Astrocyte (in vitro differentiated cells and primary cell): ENCODE measurements at regions not wholly inside any gene's neighbourhood (a gene's known extent, or its start where the extent isn't known, plus 50 kb on each side); places are given as distances from the start of the nearest gene placed in this dataset.

Source experiments
- DNase-seq: peaks from one replicate; pipeline ENCODE4 v3.0.0-alpha.2; 2010; ENCODE audit warnings: low read depth
- FAIRE-seq: peaks from 2 replicates; lab custom pipeline; 2011; peaks lifted over from hg19 to GRCh38; lab: Jason Lieb, UNC
- H2AFZ ChIP-seq: 2 replicates; pipeline ENCODE4 v1.6.0; 2012; ENCODE audit warnings: low read depth, low read length, inconsistent platforms
- H3K27ac ChIP-seq: 2 replicates; pipeline ENCODE4 v1.5.1; 2011; ENCODE audit warnings: low read depth, low read length, inconsistent platforms
- H3K27me3 ChIP-seq: 2 replicates; pipeline ENCODE4 v1.6.0; 2011; ENCODE audit warnings: low read length, inconsistent platforms; ENCODE audit not compliant: insufficient read depth
- H3K36me3 ChIP-seq: 2 replicates; pipeline ENCODE4 v1.5.1; 2011; ENCODE audit warnings: low read length, inconsistent platforms; ENCODE audit not compliant: insufficient read depth
- H3K4me1 ChIP-seq: 2 replicates; pipeline ENCODE4 v1.5.1; 2011; ENCODE audit warnings: low read length, inconsistent platforms; ENCODE audit not compliant: insufficient read depth
- H3K4me2 ChIP-seq: 2 replicates; pipeline ENCODE4 v1.6.0; 2012; ENCODE audit warnings: low read length, inconsistent platforms
- H3K4me3 ChIP-seq: 2 replicates; pipeline ENCODE4 v1.5.1; 2011; ENCODE audit warnings: low read depth, mild to moderate bottlenecking, low read length, inconsistent platforms; ENCODE audit not compliant: insufficient read depth
- H3K79me2 ChIP-seq: 2 replicates; pipeline ENCODE4 v1.6.0; 2012; ENCODE audit warnings: mild to moderate bottlenecking, low read length, inconsistent platforms; ENCODE audit not compliant: insufficient read depth
- H3K9ac ChIP-seq: 2 replicates; pipeline ENCODE4 v1.6.0; 2012; ENCODE audit warnings: mild to moderate bottlenecking, low read length, inconsistent platforms
- H3K9me3 ChIP-seq: 2 replicates; pipeline ENCODE4 v1.5.1; 2012; ENCODE audit warnings: low read depth, mild to moderate bottlenecking, low read length, inconsistent platforms; ENCODE audit not compliant: insufficient read depth
- H4K20me1 ChIP-seq: 2 replicates; pipeline ENCODE4 v1.6.0; 2012; ENCODE audit warnings: low read length, inconsistent platforms; ENCODE audit not compliant: insufficient read depth
- H3K27ac Mint-ChIP-seq: one replicate; pipeline ENCODE4 v1.8.0; 2021; ENCODE audit warnings: mild to moderate bottlenecking, mixed read lengths; ENCODE audit not compliant: unreplicated experiment
- H3K27me3 Mint-ChIP-seq: one replicate; pipeline ENCODE4 v1.8.0; 2021; ENCODE audit warnings: low read depth, mixed read lengths; ENCODE audit not compliant: unreplicated experiment
- H3K36me3 Mint-ChIP-seq: one replicate; pipeline ENCODE4 v1.8.0; 2021; ENCODE audit warnings: low read depth, mixed read lengths; ENCODE audit not compliant: unreplicated experiment
- H3K4me1 Mint-ChIP-seq: one replicate; pipeline ENCODE4 v1.8.0; 2021; ENCODE audit warnings: low read depth, mixed read lengths; ENCODE audit not compliant: unreplicated experiment
- H3K4me3 Mint-ChIP-seq: one replicate; pipeline ENCODE4 v1.8.0; 2021; ENCODE audit warnings: mild to moderate bottlenecking, moderate library complexity, mixed read lengths; ENCODE audit not compliant: unreplicated experiment
- H3K9me3 Mint-ChIP-seq: one replicate; pipeline ENCODE4 v1.8.0; 2021; ENCODE audit warnings: mild to moderate bottlenecking, mixed read lengths; ENCODE audit not compliant: unreplicated experiment
- EZH2 ChIP-seq: IDR thresholded peaks from 2 replicates; pipeline ENCODE4 v1.6.1; 2012; ENCODE audit warnings: mild to moderate bottlenecking, low read length, inconsistent platforms; ENCODE audit not compliant: insufficient read depth
- TF ChIP-seq, protein P1 (sequence below): IDR thresholded peaks from 2 replicates; pipeline ENCODE4 v1.5.1; 2011; ENCODE audit warnings: low read depth, mild to moderate bottlenecking, inconsistent platforms, low read length, moderate library complexity; ENCODE audit not compliant: insufficient read depth

DNA sequence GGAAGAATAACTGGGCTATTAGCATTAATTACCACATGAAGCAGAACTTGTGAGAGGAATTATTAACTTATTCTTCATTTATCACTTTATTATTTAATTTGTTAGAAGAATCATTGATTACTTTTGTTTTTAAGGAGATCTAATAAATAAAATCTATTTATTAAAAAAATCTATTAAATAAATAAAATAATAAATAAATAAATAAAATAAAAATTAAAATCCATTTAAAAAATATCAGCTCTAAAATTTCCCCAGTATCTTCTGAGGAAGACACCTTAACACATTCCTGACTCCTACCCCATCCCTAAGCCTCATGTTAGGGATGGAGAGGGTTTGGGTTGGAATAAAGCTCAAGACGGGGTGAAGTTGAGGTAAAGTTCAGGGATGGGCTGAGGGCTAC, 231.4 kb downstream of the CLIC5 start:
- H3K9me3 Mint-ChIP-seq: peaks cover 3% of the 10 kb centered on the region
- no peak overlapping the region for H3K27ac ChIP-seq
- no peaks in the 10 kb centered on the region for H3K4me1 ChIP-seq
- FAIRE-seq (no peak), DNase-seq (no peak)
- H3K9ac ChIP-seq: no peak overlapping the region
- H3K27me3 ChIP-seq: no peaks in the 10 kb centered on the region
- H3K36me3 Mint-ChIP-seq: no peaks in the 10 kb centered on the region
- H3K79me2 ChIP-seq: no peaks in the 10 kb centered on the region
- peaks cover 8% of the 10 kb centered on the region for H3K4me1 Mint-ChIP-seq
- H3K27me3 Mint-ChIP-seq: no peaks in the 10 kb centered on the region
- no peak for TF ChIP-seq EZH2
- TF ChIP-seq, protein P1, sequence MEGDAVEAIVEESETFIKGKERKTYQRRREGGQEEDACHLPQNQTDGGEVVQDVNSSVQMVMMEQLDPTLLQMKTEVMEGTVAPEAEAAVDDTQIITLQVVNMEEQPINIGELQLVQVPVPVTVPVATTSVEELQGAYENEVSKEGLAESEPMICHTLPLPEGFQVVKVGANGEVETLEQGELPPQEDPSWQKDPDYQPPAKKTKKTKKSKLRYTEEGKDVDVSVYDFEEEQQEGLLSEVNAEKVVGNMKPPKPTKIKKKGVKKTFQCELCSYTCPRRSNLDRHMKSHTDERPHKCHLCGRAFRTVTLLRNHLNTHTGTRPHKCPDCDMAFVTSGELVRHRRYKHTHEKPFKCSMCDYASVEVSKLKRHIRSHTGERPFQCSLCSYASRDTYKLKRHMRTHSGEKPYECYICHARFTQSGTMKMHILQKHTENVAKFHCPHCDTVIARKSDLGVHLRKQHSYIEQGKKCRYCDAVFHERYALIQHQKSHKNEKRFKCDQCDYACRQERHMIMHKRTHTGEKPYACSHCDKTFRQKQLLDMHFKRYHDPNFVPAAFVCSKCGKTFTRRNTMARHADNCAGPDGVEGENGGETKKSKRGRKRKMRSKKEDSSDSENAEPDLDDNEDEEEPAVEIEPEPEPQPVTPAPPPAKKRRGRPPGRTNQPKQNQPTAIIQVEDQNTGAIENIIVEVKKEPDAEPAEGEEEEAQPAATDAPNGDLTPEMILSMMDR: no peak
- no peaks in the 10 kb centered on the region for H4K20me1 ChIP-seq
- H3K36me3 ChIP-seq: no peaks in the 10 kb centered on the region
- no peak overlapping the region for H3K4me3 ChIP-seq
- no peak overlapping the region for H3K27ac Mint-ChIP-seq
- H3K9me3 ChIP-seq: no peaks in the 10 kb centered on the region
- no peak overlapping the region for H3K4me3 Mint-ChIP-seq
- H2AFZ ChIP-seq: no peak overlapping the region
- H3K4me2 ChIP-seq: no peak overlapping the region

DNA sequence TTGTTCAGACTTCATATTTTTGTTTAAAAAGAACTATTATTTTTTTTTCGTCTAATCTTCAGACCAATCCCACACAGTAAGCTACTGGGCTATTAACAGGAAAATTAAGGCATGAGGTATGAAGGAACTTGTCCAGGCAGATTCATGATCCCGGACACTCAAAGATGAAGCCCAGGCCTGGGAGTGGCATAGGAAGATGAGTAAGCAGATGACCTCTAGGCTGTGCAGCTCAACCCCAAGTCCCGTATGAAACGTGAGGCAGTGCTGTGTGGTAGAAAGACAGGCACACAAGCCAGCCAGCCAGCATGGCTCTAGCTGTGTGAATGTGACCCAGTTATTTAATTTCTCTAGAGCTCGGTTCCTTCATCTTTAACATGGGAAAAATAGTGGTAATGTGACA, 231.9 kb downstream of the CLIC5 start:
- H3K27ac Mint-ChIP-seq: no peak overlapping the region
- H3K4me3 Mint-ChIP-seq: no peak overlapping the region
- H3K36me3 Mint-ChIP-seq: no peaks in the 10 kb centered on the region
- no peak for DNase-seq
- no peaks in the 10 kb centered on the region for H3K9me3 ChIP-seq
- H3K9ac ChIP-seq: no peak overlapping the region
- no peaks in the 10 kb centered on the region for H4K20me1 ChIP-seq
- H3K4me1 ChIP-seq: no peaks in the 10 kb centered on the region
- H3K27me3 ChIP-seq: no peaks in the 10 kb centered on the region
- no peak for FAIRE-seq
- H3K4me2 ChIP-seq: no peak overlapping the region
- H3K36me3 ChIP-seq: no peaks in the 10 kb centered on the region
- H3K4me1 Mint-ChIP-seq: peaks cover 8% of the 10 kb centered on the region
- peaks cover 3% of the 10 kb centered on the region for H3K9me3 Mint-ChIP-seq
- H2AFZ ChIP-seq: no peak overlapping the region
- H3K27me3 Mint-ChIP-seq: no peaks in the 10 kb centered on the region
- no peak overlapping the region for H3K27ac ChIP-seq
- TF ChIP-seq, protein P1: no peak
- no peak for TF ChIP-seq EZH2
- no peaks in the 10 kb centered on the region for H3K79me2 ChIP-seq
- no peak overlapping the region for H3K4me3 ChIP-seq

DNA sequence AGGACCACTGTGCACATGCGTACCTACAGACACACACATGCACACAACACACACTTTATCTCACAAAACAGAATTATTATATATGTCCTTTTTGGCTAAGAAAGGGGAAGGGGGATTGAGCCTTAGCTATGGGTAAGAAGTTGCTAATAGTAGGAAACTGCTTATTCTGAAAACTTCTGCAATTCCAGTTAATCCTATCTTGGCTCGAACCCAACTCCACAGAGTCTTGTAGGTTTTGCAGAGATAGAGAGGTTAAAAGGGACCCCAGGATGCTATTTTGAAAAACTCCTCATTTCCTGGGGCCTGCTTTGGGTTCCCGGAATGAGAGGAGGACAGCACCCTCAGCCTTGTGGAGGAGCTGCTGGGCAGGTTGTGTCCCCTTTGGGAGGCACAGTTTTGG, 233.8 kb downstream of the CLIC5 start:
- Histone ChIP-seq H3K27ac (no peak overlapping the region), H3K9me3 (no peaks in the 10 kb centered on the region), H3K4me2 (no peak overlapping the region), H2AFZ (no peak overlapping the region), H3K9ac (no peak overlapping the region), H3K79me2 (no peaks in the 10 kb centered on the region), H3K27me3 (no peaks in the 10 kb centered on the region), H3K4me3 (no peak overlapping the region), H3K36me3 (no peaks in the 10 kb centered on the region), H3K4me1 (no peaks in the 10 kb centered on the region), H4K20me1 (no peaks in the 10 kb centered on the region)
- FAIRE-seq: no peak
- Mint-ChIP-seq H3K9me3 (peaks cover 3% of the 10 kb centered on the region), H3K4me1 (peaks cover 8% of the 10 kb centered on the region), H3K27me3 (peaks cover 2% of the 10 kb centered on the region), H3K4me3 (no peak overlapping the region), H3K36me3 (no peaks in the 10 kb centered on the region), H3K27ac (no peak overlapping the region)
- no peak for DNase-seq
- TF ChIP-seq EZH2: no peak
- TF ChIP-seq, protein P1: no peak
